Hematopoietic multipotent progenitor cell treated with erythropoietin and hydrocortisone succinate and interleukin-3 and kit ligand, for 6 days (in vitro differentiated cells): ENCODE measurements at regions not wholly inside any gene's neighbourhood (a gene's known extent, or its start where the extent isn't known, plus 50 kb on each side); places are given as distances from the start of the nearest gene placed in this dataset.
A peak's percentile ranks its signal among the peaks of the same experiment; 100 is the strongest.

Experiments used
- DNase-seq: peaks from one replicate; pipeline ENCODE4 v3.0.0-alpha.2; 2015

- DNase-seq, result no peak
Observed at GRCh38 chr1:87636198-87636892, 307.7 kb downstream of the LMO4 start.

- DNase-seq, result peak; percentile 83
Observed at GRCh38 chr1:87638636-87639035, 310.0 kb downstream of the LMO4 start.

GRCh38 chr1:87641996-87642395 lies 313.3 kb downstream of the LMO4 start:
- DNase-seq, result no peak

- peak; percentile 76 for DNase-seq
Observed at GRCh38 chr1:87642581-87643221, 314.0 kb downstream of the LMO4 start.

GRCh38 chr1:87644033-87644578 lies 315.4 kb downstream of the LMO4 start:
- no peak for DNase-seq

GRCh38 chr1:87644579-87645190 lies 316.0 kb downstream of the LMO4 start:
- peak; percentile 20 for DNase-seq

GRCh38 chr1:87647430-87648177 lies 318.9 kb downstream of the LMO4 start:
- DNase-seq, result no peak

- no peak for DNase-seq
Observed at GRCh38 chr1:87648323-87649119, 319.8 kb downstream of the LMO4 start.

GRCh38 chr1:87650306-87650705 lies 321.6 kb downstream of the LMO4 start:
- no peak for DNase-seq

GRCh38 chr1:87652176-87652575 lies 323.5 kb downstream of the LMO4 start:
- no peak for DNase-seq

GRCh38 chr1:87665151-87665550 lies 336.5 kb downstream of the LMO4 start:
- no peak for DNase-seq

- no peak for DNase-seq
Observed at GRCh38 chr1:87666681-87667080, 338.0 kb downstream of the LMO4 start.

- no peak for DNase-seq
Observed at GRCh38 chr1:87669674-87670073, 341.0 kb downstream of the LMO4 start.

- DNase-seq, result no peak
Observed at GRCh38 chr1:87673309-87673708, 344.6 kb downstream of the LMO4 start.

GRCh38 chr1:87673748-87674147 lies 345.1 kb downstream of the LMO4 start:
- peak; percentile 7 for DNase-seq

- DNase-seq, result no peak
Observed at GRCh38 chr1:87674791-87675190, 346.1 kb downstream of the LMO4 start.

- DNase-seq, result no peak
Observed at GRCh38 chr1:87678266-87678665, 349.6 kb downstream of the LMO4 start.

- DNase-seq, result no peak
Observed at GRCh38 chr1:87682565-87682964, 353.9 kb downstream of the LMO4 start.

- peak; percentile 49 for DNase-seq
Observed at GRCh38 chr1:87683196-87683956, 354.7 kb downstream of the LMO4 start.

- DNase-seq, result no peak
Observed at GRCh38 chr1:87684194-87684593, 355.5 kb downstream of the LMO4 start.

GRCh38 chr1:87684713-87685205 lies 356.1 kb downstream of the LMO4 start:
- no peak for DNase-seq
